Activated T-helper 17 cell treated with anti-CD3 and anti-CD28 coated beads, Interleukin-2, amount 50 U/mL, for 72 hours (primary cell): ENCODE measurements at regions not wholly inside any gene's neighbourhood (a gene's known extent, or its start where the extent isn't known, plus 50 kb on each side); places are given as distances from the start of the nearest gene placed in this dataset.

Experiments
- ATAC-seq: fragments of 150-1000 bp; cut with Tn5 transposase; replicated peaks from 2 replicates; pipeline ENCODE4 v1.10.0; 2021; ENCODE audit warnings: mild to moderate bottlenecking, moderate library complexity
- H3K27ac Mint-ChIP-seq: one replicate; pipeline ENCODE4 v1.8.0; 2022; ENCODE audit warnings: mixed read lengths
- H3K27me3 Mint-ChIP-seq: one replicate; pipeline ENCODE4 v1.8.0; 2022; ENCODE audit warnings: mixed read lengths
- H3K36me3 Mint-ChIP-seq: one replicate; pipeline ENCODE4 v1.8.0; 2022; ENCODE audit warnings: low read depth, mild to moderate bottlenecking, mixed read lengths
- H3K4me1 Mint-ChIP-seq: one replicate; pipeline ENCODE4 v1.8.0; 2022; ENCODE audit warnings: mixed read lengths
- H3K4me3 Mint-ChIP-seq: one replicate; pipeline ENCODE4 v1.8.0; 2022; ENCODE audit warnings: mild to moderate bottlenecking, mixed read lengths
- H3K9me3 Mint-ChIP-seq: one replicate; pipeline ENCODE4 v1.8.0; 2022; ENCODE audit warnings: mixed read lengths

DNA sequence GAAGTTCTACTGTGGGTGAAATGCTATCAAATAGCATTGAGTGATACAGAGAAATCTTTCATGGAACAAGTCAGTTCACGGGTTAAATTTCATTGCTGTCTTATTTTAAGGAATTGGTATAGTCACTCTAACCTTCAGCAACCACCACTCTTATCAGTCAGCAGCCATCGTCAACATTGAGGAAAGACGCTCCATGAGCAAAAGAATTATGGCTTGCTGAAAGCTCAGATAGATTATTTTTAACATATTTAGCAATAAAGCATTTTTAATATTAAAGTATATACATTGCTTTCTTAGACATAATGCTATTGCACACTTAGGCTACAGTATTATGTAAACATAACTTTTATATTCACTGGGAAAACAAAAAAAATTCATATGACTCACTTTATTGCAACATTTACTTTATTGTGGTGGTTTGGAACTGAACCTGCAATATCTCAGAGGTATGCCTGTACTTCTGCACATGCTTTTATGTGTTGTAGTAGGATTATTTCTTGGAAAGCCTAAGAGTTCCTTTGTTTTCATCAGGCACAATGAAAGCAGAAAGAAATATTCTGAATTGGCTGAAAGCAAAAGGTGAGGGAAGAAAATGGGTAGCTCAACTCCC, 586.7 kb downstream of the GBA3 start:
- no peaks in the 10 kb centered on the region for H3K36me3 Mint-ChIP-seq
- no peaks in the 10 kb centered on the region for H3K27me3 Mint-ChIP-seq
- ATAC-seq = no peak
- no peaks in the 10 kb centered on the region for H3K9me3 Mint-ChIP-seq
- no peak overlapping the region for H3K4me3 Mint-ChIP-seq
- no peak overlapping the region for H3K27ac Mint-ChIP-seq
- no peaks in the 10 kb centered on the region for H3K4me1 Mint-ChIP-seq

DNA sequence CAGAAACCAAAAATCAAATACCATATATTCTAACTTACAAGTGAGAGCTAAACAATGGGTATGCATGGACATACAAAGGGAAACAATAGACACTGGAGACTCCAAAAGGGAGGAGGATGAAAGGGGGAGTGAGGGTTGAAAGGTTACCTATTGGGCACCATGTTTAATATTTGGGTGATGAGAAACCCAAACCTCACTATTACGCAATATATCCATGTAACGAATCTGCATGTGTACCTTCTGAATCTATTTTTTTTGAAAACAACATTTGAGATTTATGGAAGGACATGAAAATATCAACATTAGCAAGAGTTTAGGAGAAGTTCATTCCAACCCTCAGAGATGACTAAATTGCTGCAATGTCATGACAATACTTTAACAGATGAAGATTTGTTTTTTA, 586.1 kb downstream of the GBA3 start:
- H3K4me1 Mint-ChIP-seq = no peaks in the 10 kb centered on the region

DNA sequence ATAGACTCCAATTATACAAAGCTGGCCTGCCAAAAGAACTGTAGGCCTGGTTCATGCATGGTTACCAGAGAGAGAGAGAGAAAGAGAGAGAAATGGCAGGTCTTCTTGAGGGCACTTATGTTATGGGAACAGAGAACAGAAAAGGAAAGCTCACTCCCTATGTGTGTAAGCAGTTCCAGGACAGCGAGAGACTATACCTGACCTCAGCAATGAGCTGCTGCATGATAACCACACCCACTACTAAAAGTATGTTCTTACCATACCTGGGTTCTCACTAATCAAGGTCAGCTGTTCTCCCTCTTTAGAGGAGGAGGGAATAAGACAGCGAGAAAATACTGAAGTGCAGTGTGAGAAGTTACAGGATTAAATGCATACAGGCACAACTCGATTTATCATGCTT, 583.3 kb downstream of the GBA3 start:
- H3K4me1 Mint-ChIP-seq = no peaks in the 10 kb centered on the region
- no peak for ATAC-seq
- no peaks in the 10 kb centered on the region for H3K36me3 Mint-ChIP-seq

More for the DNA sequence above, 586.1 kb downstream of the GBA3 start:
- Mint-ChIP-seq H3K36me3 (no peaks in the 10 kb centered on the region), H3K27ac (no peak overlapping the region), H3K27me3 (no peaks in the 10 kb centered on the region), H3K4me3 (no peak overlapping the region), H3K9me3 (no peaks in the 10 kb centered on the region)
- no peak for ATAC-seq

DNA sequence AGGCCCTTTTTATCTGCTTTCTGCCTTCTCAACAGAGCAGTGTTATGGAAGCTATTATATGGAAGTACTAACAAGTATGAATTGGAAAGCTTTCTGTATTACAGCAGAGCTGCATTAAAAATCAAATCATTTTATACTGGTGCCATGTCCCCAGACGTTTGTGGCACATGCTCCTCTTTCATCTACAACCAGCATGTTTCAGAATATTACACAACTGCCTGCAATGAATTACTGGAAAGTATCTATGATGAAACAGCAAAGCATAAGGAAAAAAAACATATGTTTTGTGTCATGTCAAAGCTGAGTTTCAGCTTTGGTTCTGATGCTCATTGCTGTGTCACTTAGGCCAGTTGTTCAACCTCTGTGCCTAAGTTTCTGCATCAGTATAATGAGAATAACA, 576.8 kb downstream of the GBA3 start:
- Mint-ChIP-seq H3K36me3 (no peaks in the 10 kb centered on the region), H3K4me1 (no peaks in the 10 kb centered on the region), H3K9me3 (peaks cover 3% of the 10 kb centered on the region), H3K27me3 (peaks cover 3% of the 10 kb centered on the region), H3K27ac (no peak overlapping the region), H3K4me3 (no peak overlapping the region)
- no peak for ATAC-seq

More for the DNA sequence above, 583.3 kb downstream of the GBA3 start:
- H3K9me3 Mint-ChIP-seq = no peaks in the 10 kb centered on the region
- H3K4me3 Mint-ChIP-seq = no peak overlapping the region
- H3K27me3 Mint-ChIP-seq = no peaks in the 10 kb centered on the region
- no peak overlapping the region for H3K27ac Mint-ChIP-seq

DNA sequence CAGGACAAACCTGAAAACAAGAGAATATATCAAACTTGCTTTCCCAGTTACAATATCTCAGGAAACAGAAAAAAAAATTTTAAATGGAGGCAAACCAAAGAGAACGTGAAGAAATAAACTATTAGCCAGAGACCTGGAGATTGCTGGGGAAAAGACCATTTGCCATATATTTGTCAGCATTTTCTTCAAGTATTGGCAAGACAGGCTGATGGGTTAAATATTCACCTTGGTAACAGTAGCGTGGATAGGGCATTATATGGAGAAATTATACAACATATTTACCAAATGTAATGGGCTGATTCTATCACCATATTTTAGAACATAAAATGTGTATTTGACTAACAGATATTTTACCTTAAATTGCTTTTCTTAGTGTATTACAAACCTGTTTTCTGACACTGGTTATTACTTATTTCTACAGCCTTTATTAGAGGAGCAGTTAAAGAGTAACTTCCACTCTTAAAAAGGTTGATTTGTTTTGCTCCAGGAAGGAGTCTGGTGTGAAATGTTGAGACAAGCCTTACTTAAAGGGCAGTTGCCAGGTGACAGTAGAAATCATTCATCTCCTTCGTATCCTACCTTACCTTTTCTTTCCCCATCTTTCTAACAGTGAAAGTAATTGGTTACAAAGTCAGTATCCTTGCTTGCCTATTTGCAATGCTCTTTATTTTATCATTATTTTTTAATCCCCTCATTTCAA, 575.5 kb downstream of the GBA3 start:
- Mint-ChIP-seq H3K27me3 (peaks cover 3% of the 10 kb centered on the region), H3K4me1 (no peaks in the 10 kb centered on the region), H3K36me3 (no peaks in the 10 kb centered on the region), H3K9me3 (peaks cover 3% of the 10 kb centered on the region), H3K27ac (no peak overlapping the region), H3K4me3 (no peak overlapping the region)
- ATAC-seq = no peak

DNA sequence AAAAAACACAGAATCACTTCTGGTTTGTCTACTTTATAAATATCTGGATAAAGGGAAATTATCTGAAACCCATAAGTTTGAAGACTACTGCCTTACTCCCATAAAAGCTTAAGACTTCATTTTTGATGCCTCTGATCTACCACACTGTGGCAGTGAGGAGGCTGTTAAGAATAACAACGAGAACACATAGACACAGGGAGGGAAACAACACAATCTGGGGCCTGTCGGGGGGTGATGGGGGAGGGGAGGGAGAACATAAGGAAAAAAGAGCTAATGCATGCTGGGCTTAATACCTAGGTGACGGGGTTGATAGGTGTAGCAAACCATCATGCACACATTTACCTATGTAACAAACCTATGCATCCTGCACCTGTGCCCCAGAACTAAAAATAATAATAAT, 573.7 kb downstream of the GBA3 start:
- Mint-ChIP-seq H3K9me3 (peaks cover 3% of the 10 kb centered on the region), H3K4me1 (no peaks in the 10 kb centered on the region), H3K36me3 (no peaks in the 10 kb centered on the region), H3K27ac (no peak overlapping the region), H3K27me3 (peaks cover 3% of the 10 kb centered on the region), H3K4me3 (no peak overlapping the region)
- ATAC-seq = no peak

DNA sequence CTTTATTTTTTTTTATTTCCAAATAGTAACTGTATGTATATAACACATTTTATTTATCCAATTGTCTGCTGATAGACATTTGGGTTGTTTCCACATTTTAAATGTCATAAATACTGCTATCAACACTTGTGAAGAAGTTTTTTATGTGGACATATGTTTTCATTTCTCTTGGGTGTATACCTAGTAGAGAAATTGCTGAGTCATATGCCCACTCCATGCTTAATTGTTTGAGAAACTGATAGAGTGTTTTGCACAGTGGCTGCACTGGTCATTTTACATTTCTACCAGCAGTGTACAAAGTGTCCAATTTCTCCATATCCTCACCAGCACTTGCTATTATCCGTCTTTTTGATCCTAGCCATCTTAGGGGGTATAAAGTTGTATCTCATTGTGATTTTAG, 567.8 kb downstream of the GBA3 start:
- no peak overlapping the region for H3K27ac Mint-ChIP-seq
- H3K4me1 Mint-ChIP-seq = no peaks in the 10 kb centered on the region
- no peak for ATAC-seq
- no peaks in the 10 kb centered on the region for H3K36me3 Mint-ChIP-seq
- H3K9me3 Mint-ChIP-seq = no peaks in the 10 kb centered on the region
- H3K4me3 Mint-ChIP-seq = no peak overlapping the region
- no peaks in the 10 kb centered on the region for H3K27me3 Mint-ChIP-seq

DNA sequence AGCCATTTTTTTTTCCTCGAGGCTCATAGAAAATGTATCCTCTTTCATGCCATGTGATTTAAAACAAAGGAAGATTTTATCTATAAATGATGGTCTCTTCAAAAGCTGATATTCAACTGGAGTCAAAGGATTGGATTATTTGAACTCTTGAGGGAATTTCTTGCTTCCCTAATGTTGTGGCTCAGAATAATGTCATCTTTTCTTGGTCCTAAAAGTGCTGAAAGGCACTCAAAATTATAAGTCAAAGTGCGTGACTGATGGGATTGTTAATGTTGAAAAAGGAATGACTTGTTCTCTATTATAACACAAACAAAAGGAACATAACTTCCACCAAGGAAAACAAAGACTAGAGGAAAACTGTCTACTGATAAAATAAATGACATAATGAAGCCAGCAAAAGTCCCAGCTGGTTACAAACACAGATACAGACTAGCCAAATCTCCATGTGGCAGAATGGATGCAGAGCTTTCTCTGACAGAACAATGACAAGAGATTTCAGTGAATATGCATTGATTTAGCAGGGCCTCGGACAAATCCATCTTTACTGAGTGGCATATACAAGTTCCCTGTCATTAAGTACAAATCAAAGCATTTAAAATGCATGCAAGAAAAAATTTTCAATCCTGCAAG, 552.6 kb downstream of the GBA3 start:
- no peak overlapping the region for H3K4me3 Mint-ChIP-seq
- no peak overlapping the region for H3K27ac Mint-ChIP-seq
- no peaks in the 10 kb centered on the region for H3K9me3 Mint-ChIP-seq
- no peaks in the 10 kb centered on the region for H3K4me1 Mint-ChIP-seq
- no peak for ATAC-seq
- H3K27me3 Mint-ChIP-seq = no peaks in the 10 kb centered on the region
- H3K36me3 Mint-ChIP-seq = no peaks in the 10 kb centered on the region

DNA sequence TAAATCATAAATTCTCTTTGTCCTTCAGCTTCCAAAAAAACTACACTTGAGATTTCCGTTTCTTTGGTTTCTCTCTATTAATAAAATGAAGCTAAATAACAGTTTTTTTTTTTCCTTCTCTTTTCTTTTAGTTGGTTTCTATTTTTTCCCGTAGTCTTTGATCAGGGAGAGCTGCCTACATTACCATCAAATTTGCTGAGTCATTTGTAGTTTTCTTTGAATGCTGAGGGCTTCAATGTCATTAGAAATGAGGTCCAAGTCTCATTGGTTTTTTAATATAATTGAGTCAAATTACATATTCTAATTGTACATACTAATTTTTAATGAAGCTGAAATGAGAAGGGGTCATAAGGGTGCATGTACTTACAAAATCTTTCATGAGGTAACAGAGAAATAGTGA, 550.2 kb downstream of the GBA3 start:
- Mint-ChIP-seq H3K36me3 (no peaks in the 10 kb centered on the region), H3K4me3 (no peak overlapping the region), H3K27me3 (no peaks in the 10 kb centered on the region), H3K4me1 (no peaks in the 10 kb centered on the region), H3K9me3 (no peaks in the 10 kb centered on the region), H3K27ac (no peak overlapping the region)
- no peak for ATAC-seq

DNA sequence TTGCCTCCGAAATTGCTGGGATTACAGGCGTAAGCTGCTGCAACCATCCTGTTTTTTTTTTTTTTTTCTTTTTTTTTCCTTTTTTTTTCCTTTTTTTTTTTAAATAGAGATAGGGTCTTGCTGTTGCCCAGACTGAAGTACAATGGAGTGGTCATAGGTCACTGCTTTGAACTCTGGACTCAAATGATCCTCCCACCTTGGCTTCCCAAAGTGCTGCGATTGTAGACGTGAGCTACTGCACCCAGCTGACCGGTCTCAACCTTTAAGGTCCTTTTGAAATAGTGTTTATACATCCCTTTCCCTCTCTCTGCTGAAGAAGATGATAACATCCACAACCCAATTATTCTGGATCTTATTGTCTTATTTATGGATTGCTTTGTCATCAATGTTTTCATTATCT, 548.7 kb downstream of the GBA3 start:
- Mint-ChIP-seq H3K27ac (no peak overlapping the region), H3K4me1 (no peaks in the 10 kb centered on the region), H3K36me3 (no peaks in the 10 kb centered on the region), H3K9me3 (no peaks in the 10 kb centered on the region), H3K4me3 (no peak overlapping the region), H3K27me3 (no peaks in the 10 kb centered on the region)
- no peak for ATAC-seq

DNA sequence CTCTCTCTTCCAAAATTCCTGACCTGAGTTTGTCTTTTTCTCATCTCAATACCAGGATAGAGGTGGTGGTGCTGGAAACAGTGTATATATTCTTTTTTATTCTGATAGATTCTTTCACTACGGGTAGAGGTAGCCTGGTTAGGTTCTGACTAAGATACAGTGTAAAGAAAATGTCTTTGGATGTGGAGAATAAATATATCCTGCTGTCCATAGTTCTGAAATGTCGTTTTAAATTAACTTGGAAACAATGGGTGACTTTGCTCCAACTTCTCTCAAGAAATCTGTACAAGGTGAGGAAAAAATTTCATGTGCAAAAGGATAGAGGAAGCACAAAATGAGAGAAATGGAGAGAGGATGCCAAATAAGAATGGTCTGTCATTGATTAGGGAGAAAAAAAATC, 546.1 kb downstream of the GBA3 start:
- no peaks in the 10 kb centered on the region for H3K9me3 Mint-ChIP-seq
- no peaks in the 10 kb centered on the region for H3K36me3 Mint-ChIP-seq
- no peaks in the 10 kb centered on the region for H3K4me1 Mint-ChIP-seq
- no peak overlapping the region for H3K27ac Mint-ChIP-seq
- no peaks in the 10 kb centered on the region for H3K27me3 Mint-ChIP-seq
- no peak overlapping the region for H3K4me3 Mint-ChIP-seq
- no peak for ATAC-seq

DNA sequence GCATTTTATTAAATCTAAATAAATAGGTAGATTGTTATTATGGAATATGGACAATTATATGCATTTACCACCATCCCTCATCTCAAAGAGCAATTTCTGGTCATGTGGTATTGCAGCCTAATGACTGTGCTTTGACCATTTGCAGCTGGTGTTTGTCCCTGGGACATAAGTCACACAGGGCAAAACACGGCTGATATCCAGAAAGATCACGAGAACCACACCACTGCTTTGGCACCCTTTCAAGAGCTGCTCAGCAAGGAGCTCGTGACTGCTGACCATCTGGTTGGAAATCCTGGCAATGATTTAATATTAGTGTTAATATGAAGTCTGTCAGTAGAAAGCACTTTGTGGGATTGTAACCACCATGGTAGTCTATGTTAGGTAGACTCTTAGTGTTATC, 545.0 kb downstream of the GBA3 start:
- H3K36me3 Mint-ChIP-seq = no peaks in the 10 kb centered on the region
- no peaks in the 10 kb centered on the region for H3K27me3 Mint-ChIP-seq
- H3K9me3 Mint-ChIP-seq = no peaks in the 10 kb centered on the region
- no peak for ATAC-seq
- H3K27ac Mint-ChIP-seq = no peak overlapping the region
- no peaks in the 10 kb centered on the region for H3K4me1 Mint-ChIP-seq
- no peak overlapping the region for H3K4me3 Mint-ChIP-seq

DNA sequence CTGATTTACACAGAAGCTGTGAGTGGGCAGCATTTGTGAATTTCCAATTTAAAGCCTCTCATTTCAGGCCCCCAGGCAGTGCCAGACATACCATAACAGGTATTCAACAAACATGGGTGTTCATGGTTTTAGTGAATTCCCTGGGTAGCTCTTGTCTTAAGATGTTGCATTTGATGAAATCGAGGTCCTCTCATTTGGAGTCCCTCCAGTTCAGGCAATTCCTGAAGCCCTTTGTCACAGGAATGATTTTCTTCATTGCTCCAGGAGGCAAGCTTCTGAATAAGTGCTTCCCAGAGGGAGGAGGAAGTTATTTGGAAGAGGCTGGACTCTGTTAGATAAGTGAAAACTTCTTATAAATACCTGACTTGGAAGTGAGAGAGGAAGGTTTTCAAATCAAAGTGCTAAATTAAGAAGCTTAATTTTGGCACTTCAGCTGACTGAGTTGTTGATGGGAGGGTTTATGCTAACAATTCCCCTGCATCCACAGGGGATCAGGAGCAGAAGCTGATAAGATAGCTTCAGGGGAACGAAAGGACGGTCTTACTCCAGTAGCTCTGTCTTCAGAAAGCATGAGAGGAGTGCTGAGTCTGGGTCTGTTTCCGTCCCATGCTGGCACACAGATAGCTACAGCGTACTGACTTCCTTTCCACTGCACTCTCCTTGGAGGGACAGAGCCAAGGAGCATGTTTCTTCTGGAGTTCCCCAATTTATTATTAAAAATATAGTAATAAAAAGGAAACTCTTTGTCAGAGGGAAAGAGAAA, 543.1 kb downstream of the GBA3 start:
- ATAC-seq = no peak
- H3K27ac Mint-ChIP-seq = no peak overlapping the region
- H3K4me3 Mint-ChIP-seq = no peak overlapping the region
- H3K36me3 Mint-ChIP-seq = no peaks in the 10 kb centered on the region
- no peaks in the 10 kb centered on the region for H3K9me3 Mint-ChIP-seq
- no peaks in the 10 kb centered on the region for H3K4me1 Mint-ChIP-seq
- H3K27me3 Mint-ChIP-seq = no peaks in the 10 kb centered on the region

DNA sequence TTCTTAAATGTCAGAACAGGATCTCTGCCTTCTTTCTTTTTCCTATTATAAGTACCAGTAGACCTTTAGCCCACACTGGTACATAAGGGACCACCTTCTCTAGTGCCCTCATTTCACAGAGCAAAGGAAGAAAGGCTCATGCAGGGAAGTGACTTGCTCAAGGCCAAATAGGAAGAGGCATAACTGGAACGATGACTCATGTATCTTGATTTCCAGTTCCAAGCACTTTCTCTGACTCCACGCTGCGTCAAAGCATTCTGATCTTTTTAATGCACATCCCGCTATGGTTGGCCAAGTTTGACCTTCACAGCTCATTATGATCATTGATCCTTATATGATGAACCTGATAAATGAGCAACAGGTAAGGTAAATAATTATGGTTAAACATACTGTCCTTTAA, 542.0 kb downstream of the GBA3 start:
- Mint-ChIP-seq H3K9me3 (no peaks in the 10 kb centered on the region), H3K27me3 (no peaks in the 10 kb centered on the region), H3K4me3 (no peak overlapping the region)

DNA sequence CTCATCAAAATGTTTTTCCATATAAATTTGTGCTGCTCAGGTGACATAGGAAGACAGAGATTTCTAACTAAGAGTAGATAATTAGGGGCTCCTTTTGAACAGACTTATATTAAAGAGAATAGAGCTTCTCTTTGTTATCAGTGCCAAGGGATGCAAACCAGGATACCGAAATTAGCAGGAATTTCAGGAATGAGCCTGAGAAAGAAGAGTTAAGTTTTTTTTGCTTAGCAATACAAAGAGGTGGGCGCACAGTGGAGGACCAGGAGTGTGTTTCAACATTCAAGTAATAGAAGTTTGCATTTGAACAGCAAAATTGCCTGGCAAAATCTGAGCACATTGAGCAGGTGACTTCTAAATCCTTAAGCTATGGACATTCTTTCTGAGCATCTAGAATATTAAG, 541.3 kb downstream of the GBA3 start:
- Mint-ChIP-seq H3K36me3 (no peaks in the 10 kb centered on the region), H3K27me3 (no peaks in the 10 kb centered on the region), H3K4me3 (no peak overlapping the region), H3K27ac (no peak overlapping the region), H3K4me1 (no peaks in the 10 kb centered on the region), H3K9me3 (no peaks in the 10 kb centered on the region)
- ATAC-seq = no peak

More for the DNA sequence above, 542.0 kb downstream of the GBA3 start:
- Mint-ChIP-seq H3K4me1 (no peaks in the 10 kb centered on the region), H3K27ac (no peak overlapping the region), H3K36me3 (no peaks in the 10 kb centered on the region)
- ATAC-seq = no peak
